Spleen (tissue), 11 donors: ENCODE measurements at regions not wholly inside any gene's neighbourhood (a gene's known extent, or its start where the extent isn't known, plus 50 kb on each side); places are given as distances from the start of the nearest gene placed in this dataset.
A peak's percentile ranks its signal among the peaks of the same experiment; 100 is the strongest.

Source experiments
- DNase-seq: peaks from one replicate; pipeline ENCODE4 v3.0.0-alpha.2; 2020
- H3K27ac ChIP-seq, 8 donors: fragments of 200-600 bp; sonication (generic) in 7 of 8; 1 replicate in 4 of 8; 2 replicates in 4 of 8; pipeline versions ENCODE4 v1.5.0 to v1.8.0; 2016 to 2021; ENCODE audit warnings: inconsistent platforms in 4 of 8, mild to moderate bottlenecking in 4 of 8, moderate library complexity in 1 of 8
- H3K27me3 ChIP-seq, 7 donors: fragments of 200-600 bp; sonication (generic) in 6 of 7; replicated peaks in 1 of 7; 1 replicate in 4 of 7; 2 replicates in 3 of 7; pipeline versions ENCODE4 v1.5.0 to v1.8.0; 2016 to 2021; ENCODE audit warnings: inconsistent platforms in 3 of 7, mild to moderate bottlenecking in 1 of 7
- H3K36me3 ChIP-seq, 6 donors: fragments of 200-600 bp; sonication (generic) in 5 of 6; 1 replicate in 4 of 6; 2 replicates in 2 of 6; pipeline versions ENCODE4 v1.5.0 to v1.8.0; 2016 to 2021; ENCODE audit warnings: inconsistent platforms in 2 of 6
- H3K4me1 ChIP-seq, 6 donors: fragments of 200-600 bp; sonication (generic) in 5 of 6; 1 replicate in 3 of 6; 2 replicates in 3 of 6; pipeline versions ENCODE4 v1.5.0 to v1.8.0; 2016 to 2021; ENCODE audit warnings: inconsistent platforms in 3 of 6
- H3K4me3 ChIP-seq, 8 donors: fragments of 200-600 bp; sonication (generic) in 7 of 8; 1 replicate in 4 of 8; 2 replicates in 4 of 8; pipeline versions ENCODE4 v1.5.0 to v1.8.0; 2016 to 2021; ENCODE audit warnings: inconsistent platforms in 4 of 8, mild to moderate bottlenecking in 4 of 8, moderate library complexity in 2 of 8
- H3K9me3 ChIP-seq, 8 donors: fragments of 200-600 bp; sonication (generic) in 7 of 8; 1 replicate in 4 of 8; 2 replicates in 4 of 8; pipeline versions ENCODE4 v1.5.0 to v1.8.0; 2016 to 2021; ENCODE audit warnings: inconsistent platforms in 4 of 8
- CTCF ChIP-seq, 11 experiments: fragments of 200-600 bp in 7 of 11; fragments of 450-650 bp in 4 of 11; sonication (generic) in 4 of 11; IDR thresholded peaks in 8 of 11; conservative IDR thresholded peaks in 3 of 11; 1 replicate in 7 of 11; 2 replicates in 4 of 11; pipeline versions ENCODE4 v1.4.0 to v1.8.0; 2016 to 2021; ENCODE audit warnings: antibody characterized with exemption in 11 of 11, inconsistent platforms in 4 of 11, mild to moderate bottlenecking in 1 of 11
- POLR2A ChIP-seq, 3 donors: fragments of 450-650 bp; IDR thresholded peaks; one replicate each; pipeline ENCODE4 v1.5.1; 2017; ENCODE audit warnings: antibody characterized with exemption in 3 of 3, mild to moderate bottlenecking in 1 of 3
- POLR2AphosphoS5 ChIP-seq, 3 donors: sonication (generic); formaldehyde crosslinking; IDR thresholded peaks; one replicate each; pipeline ENCODE4 v1.5.1; 2017; ENCODE audit warnings: antibody characterized with exemption in 3 of 3
- WGBS, 5 donors: extraction: QIAGEN DNeasy Blood & Tissue Kit in 3 of 5; methylation state at CpG; one replicate each; pipeline versions ENCODE4 v1.1.5 to v1.1.7; 2013 to 2018; 5-methylcytosine and 5-hydroxymethylcytosine counted together
- intact Hi-C: fragments of 100-400 bp; cut with DNase I; formaldehyde crosslinking; loops from one replicate; pipeline ENCODE4 v1.15.0; 2023; ENCODE audit warnings: low total_unique reads
- donor health status: healthy with polysubstance abuse.
- donor health status: DM: no; HTN: no; CAD: no; lungs with moderate emphysema.
- donor health status: DM: no; HTN: no; CAD: no.
- donor health status: Bipolar disorder and iron deficiency.
- donor health status: healthy.
- donor health status: DM: no; HTN: no; CAD: no.
- donor health status: DM: yes; HTN: yes; CAD: no.

GRCh38 chr16:26601335-26601734 lies 465.4 kb upstream of the C16orf82 start:
- no peaks in the 10 kb centered on the region for H3K4me1 ChIP-seq
- H3K27ac ChIP-seq = no peak overlapping the region
- peaks cover 0 to 23% (median 0%) of the 10 kb centered on the region in 7 donors for H3K27me3 ChIP-seq
- no peak overlapping the region for H3K4me3 ChIP-seq
- no peak for DNase-seq
- TF ChIP-seq CTCF (IDR thresholded peaks at IDR 0.05 in 8 of 11, conservative IDR thresholded peaks at IDR 0.05 in 3 of 11) = no peak
- no peak for TF ChIP-seq POLR2A (IDR thresholded peaks at IDR 0.05)
- TF ChIP-seq POLR2AphosphoS5 (IDR thresholded peaks at IDR 0.05) = no peak
- intact Hi-C loops = no loop called here
- H3K9me3 ChIP-seq = no peaks in the 10 kb centered on the region
- H3K36me3 ChIP-seq = no peaks in the 10 kb centered on the region
- 11 to 29% (median 27%) methylated on average over 1 of the region's 1 CpG for WGBS, 5 donors

- Histone ChIP-seq H3K27me3 (peaks cover 0 to 11% (median 0%) of the 10 kb centered on the region in 7 donors), H3K4me1 (no peaks in the 10 kb centered on the region), H3K9me3 (peaks cover 0 to 4% (median 0%) of the 10 kb centered on the region in 8 donors), H3K27ac (no peak overlapping the region), H3K4me3 (no peak overlapping the region), H3K36me3 (no peaks in the 10 kb centered on the region)
- no peak for TF ChIP-seq POLR2AphosphoS5 (IDR thresholded peaks at IDR 0.05)
- TF ChIP-seq POLR2A (IDR thresholded peaks at IDR 0.05) = no peak
- TF ChIP-seq CTCF (IDR thresholded peaks at IDR 0.05 in 8 of 11, conservative IDR thresholded peaks at IDR 0.05 in 3 of 11) = no peak
- intact Hi-C loops = no loop called here
- no peak for DNase-seq
- WGBS, 5 donors = 50 to 60% (median 53%) methylated on average over 13 of the region's 13 CpGs
Measured at GRCh38 chr16:26605626-26606271, 461.0 kb upstream of the C16orf82 start.

GRCh38 chr16:26606381-26607150 lies 460.2 kb upstream of the C16orf82 start:
- intact Hi-C loops = no loop called here
- no peaks in the 10 kb centered on the region for H3K36me3 ChIP-seq
- H3K4me3 ChIP-seq = no peak overlapping the region
- H3K27ac ChIP-seq = no peak overlapping the region
- 80 to 91% (median 87%) methylated on average over 3 of the region's 3 CpGs for WGBS, 5 donors
- H3K9me3 ChIP-seq = peaks cover 0 to 4% (median 0%) of the 10 kb centered on the region in 8 donors
- TF ChIP-seq POLR2A (IDR thresholded peaks at IDR 0.05) = no peak
- no peak for TF ChIP-seq POLR2AphosphoS5 (IDR thresholded peaks at IDR 0.05)
- no peak for TF ChIP-seq CTCF (IDR thresholded peaks at IDR 0.05 in 8 of 11, conservative IDR thresholded peaks at IDR 0.05 in 3 of 11)
- H3K4me1 ChIP-seq = no peaks in the 10 kb centered on the region
- H3K27me3 ChIP-seq = peaks cover 0 to 11% (median 0%) of the 10 kb centered on the region in 7 donors
- DNase-seq = no peak

DNA sequence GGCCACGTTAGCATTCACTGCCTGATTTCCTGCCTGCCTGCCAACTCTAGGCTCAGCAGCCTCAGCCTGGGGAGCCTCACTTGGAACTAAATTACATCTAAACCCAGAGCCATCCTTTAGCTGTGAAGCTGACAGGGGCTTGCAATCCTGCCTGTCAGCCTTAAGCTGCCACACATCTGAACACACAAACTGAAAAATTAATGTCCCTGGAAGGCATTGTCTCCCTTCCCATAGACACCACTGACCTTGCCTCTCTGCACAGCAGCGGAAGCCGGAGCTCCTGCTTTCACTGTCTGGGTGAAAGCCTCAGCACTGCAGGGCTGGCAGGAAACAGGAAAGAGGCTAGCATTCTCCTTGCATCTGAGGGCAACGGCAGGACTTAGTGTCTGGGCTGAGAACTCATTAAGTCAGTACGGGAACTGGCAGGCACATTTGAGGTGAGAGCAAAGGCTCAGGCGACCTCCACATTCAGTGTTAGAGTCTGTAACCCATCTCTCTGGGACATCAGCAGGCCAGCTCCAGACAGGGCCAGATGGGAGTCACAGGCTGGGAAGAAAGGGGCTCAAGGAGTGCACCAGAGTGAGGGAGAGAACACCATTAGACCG lies 452.4 kb upstream of the C16orf82 start:
- intact Hi-C loops = no loop called here
- Histone ChIP-seq H3K27ac (peak overlapping the region in 5 of 8 donors; percentile 24 to 51 (median 44)), H3K4me1 (peaks cover 0 to 24% (median 8%) of the 10 kb centered on the region in 6 donors), H3K36me3 (no peaks in the 10 kb centered on the region), H3K9me3 (peaks cover 0 to 5% (median 0%) of the 10 kb centered on the region in 8 donors), H3K4me3 (no peak overlapping the region), H3K27me3 (no peaks in the 10 kb centered on the region)
- TF ChIP-seq POLR2AphosphoS5 (IDR thresholded peaks at IDR 0.05) (peak in 1 of 3 donors; percentile 60), POLR2A (IDR thresholded peaks at IDR 0.05) (no peak), CTCF (IDR thresholded peaks at IDR 0.05 in 8 of 11, conservative IDR thresholded peaks at IDR 0.05 in 3 of 11) (no peak)
- WGBS, 5 donors = 23 to 31% (median 27%) methylated on average over 7 of the region's 7 CpGs
- DNase-seq = no peak
